NCI-H1417 (cell line): ENCODE measurements at regions not wholly inside any gene's neighbourhood (a gene's known extent, or its start where the extent isn't known, plus 50 kb on each side); places are given as distances from the start of the nearest gene placed in this dataset.

ENCODE experiments used
- DNase-seq, 3 experiments: peaks; one replicate each; lab custom pipeline; 2025; lab: John Stamatoyannopoulos, UW

DNA sequence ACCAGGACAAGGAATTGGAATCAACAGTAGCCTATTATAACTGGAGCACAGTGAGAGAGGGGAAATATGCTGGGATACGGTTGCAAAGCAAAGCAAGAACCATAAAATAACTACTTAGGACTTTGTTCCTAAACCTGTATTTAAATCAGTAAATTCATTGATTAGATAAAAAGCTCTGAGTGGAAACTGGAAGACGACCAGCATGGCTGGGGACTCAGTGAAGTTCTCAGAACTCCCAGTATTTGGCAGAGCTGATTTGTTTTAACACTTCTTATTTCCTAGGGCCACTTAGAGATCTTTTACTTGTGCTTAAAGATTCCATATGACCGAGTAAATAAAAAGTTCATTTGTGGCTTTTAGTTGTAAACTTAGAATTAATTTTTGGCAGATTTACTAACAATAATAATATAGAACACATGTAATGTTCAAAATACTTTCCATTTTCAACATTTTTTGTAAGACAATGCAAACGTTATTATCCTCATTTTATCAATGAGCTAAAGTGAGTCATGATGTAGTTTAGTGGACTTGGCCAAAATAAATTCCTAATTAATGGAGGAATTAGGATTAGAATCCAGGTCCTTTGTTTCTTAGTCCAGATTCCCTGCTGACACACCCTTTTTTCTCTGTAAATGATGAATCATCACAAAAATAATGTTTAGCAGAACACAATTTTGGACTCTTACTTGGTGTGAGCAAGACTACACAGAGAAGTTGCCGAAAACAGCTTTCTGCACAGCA is 392.9 kb downstream of the GJA1 start:
- no peak for DNase-seq

DNA sequence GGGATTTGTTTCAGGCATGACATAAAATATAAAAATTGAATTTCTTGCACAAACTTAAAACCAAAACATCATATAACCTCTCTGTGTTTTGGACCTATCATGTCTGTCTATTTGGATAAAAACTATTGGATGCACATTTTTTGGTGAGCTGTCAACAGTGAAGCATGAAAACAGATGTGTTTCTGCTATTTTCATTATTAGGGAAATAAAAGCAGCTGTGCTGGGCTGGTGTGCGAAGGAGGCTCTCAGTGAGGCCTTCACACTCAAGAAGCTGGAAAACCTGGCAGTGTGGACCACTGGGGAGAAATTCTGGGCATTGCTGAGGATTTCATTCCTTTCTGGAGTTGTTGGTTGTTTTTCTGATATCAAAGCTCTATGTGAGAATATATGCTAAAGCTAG is 395.3 kb downstream of the GJA1 start:
- no peak for DNase-seq

DNA sequence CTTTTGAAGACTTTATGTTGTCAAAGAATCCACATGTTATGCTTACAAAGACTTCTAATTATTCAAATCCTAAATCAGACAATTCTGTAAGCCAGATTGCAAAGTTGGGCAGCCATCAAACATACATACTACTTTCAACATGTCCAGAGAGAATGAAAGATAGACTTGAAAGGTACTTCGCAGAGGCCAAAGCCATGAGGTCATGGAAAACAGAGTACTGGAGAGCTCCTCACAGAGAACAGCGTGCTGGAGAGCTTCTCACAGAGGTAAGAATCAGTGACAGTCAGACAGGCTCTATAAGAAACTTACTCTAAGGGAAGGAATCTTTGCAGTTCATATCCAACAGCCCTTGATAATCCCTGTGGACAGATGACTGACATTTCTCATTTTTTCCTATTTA is 400.2 kb downstream of the GJA1 start:
- DNase-seq = no peak

DNA sequence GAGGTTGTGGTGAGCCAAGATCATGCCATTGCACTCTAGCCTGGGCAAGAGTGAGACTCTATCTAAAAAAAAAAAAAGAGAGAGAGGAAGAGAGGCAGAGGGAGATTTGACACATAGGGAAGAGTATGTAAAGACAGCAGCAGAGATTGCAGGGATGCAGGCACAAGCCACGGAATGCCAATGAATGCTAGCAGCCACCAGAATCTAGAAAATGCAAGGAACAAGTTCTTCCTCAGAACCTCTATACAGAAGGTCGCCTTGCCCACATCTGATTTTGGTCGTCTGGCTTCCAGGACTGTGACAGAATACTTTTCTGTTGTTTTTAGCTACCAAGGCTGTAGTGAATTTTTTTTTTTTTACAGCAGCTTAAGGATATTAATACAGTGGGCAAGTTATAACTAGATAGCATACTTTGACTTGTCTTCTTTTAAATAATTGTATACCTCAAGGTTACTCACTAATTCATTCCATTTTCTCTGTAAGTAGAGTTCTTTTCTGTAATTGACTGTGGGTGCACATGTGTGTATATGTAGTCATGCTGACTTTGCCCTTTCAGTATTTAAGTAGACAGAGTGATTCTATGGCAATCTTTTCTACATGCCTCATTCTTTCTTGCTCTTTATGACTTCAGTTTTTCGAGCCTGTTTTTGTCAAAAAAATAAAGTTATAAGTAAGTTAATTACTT is 402.2 kb downstream of the GJA1 start:
- no peak for DNase-seq

DNA sequence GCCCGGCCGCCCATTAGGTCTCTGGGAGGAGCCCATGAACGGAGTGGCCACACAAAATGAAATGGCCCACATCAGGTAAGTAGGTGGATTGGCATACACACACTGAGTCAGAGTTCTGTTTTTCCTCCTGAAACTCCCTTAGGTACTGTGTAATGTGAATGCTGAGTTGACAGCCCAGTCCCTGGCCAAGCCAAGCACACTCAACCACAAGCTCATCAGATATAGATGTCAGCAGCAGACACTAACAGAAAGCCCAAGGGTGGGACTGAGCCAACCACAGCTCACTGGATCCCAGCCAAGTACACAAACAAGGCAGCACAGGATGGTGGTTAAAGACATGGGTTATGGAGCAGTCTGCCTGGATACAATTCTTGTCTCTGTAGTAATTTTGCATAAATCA is 403.4 kb downstream of the GJA1 start:
- no peak for DNase-seq

DNA sequence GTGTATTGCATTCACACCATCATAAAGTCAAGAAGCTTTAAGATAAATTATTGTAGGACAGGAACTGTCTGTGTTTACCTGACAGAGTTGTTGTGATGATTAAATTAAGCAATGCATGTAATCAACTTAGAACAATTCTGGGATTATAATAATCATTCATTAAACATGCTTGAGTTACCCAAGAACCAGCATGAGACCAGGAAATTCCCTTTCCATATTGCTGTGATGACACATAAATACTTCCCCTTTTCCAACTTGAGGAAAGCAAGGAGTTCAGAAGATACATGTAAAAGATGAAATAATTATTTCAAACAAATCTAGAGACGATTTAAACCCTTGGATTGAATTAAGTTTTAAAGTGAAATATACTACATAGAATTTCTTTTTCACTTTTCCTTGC is 404.4 kb downstream of the GJA1 start:
- DNase-seq = no peak

DNA sequence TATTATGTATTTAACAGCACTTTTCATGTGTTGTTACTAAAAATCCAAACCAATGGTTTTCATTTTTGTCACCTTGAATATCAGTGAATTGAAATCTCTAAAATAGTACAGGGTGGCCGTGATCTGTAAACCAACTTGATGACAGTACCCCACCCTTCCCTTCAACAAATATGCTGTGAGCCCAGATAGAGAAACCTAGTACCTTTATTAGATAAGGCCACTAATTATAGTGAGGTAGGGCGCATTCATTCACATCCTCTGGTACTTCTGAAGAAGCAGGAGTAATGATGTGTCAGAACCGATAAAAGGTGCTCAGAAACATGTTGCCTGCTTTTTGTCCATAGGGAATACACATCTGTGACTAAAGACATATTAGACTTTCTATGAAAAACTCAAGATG is 409.5 kb downstream of the GJA1 start:
- no peak for DNase-seq

DNA sequence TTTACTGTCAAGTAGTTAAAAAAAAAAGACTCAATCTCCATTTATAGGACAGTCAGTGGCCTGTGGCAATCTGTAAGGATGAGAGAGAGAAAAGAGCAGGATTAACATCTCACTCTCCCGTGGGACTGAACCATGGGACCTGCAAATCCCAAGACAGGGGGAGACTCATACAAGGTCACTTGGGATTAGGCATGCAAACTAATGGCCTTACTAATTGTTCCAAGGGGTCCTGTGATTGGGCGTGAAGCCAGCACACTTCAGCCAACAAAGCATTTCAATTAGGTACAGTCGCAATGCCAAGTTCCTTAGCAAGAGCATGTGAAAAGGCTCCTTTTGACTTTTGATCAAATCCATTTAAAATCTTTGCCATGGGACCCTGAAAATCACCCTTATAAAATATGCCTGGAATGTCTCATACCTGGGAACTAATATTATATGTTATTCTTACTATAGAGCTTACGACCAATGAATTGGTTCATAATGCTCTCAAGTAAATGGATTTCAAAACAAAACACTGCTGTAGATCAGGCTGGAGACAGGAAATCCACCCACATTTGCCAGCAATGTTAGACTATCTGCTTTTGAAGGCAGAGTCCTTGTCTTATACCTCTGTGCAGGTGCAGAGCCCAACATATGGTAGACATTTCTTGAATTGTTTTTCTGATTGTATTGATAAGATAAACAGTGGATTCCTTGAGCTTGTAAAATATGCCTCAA is 412.5 kb downstream of the GJA1 start:
- peak in 1 of 3 experiments; percentile 8 for DNase-seq

DNA sequence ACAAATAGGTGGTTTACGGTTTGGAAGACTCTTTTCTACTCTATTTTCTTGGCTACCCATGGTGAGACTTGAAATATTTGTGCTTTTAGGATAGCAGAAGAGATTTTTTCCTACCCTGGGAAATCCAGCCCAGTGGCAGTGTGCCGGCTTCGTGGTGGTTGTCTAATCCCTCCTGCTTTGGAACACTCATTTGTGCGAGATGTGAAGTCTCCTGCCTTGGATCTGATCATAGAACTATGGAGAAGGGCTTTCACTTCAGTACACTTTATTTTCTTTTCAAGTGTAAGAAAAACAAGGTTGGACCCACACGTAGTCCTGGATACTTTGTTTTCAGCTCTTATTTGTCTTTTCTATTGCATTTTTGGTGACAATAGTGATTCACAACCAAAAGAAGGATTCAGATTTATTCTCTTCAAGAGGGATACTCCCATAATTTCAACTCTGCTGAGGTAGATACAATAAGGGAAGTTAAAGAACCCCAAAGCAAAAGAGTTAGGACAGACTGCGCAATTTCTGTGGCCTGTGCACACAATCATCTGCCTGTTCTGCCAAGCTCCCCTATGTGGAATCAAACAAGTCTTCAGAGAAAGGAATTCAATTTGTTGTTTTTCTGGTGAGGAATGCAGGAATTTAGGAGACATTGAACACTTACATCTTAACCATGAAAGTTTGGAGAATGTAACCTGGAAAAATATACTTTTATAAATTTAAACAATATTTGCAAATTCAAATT is 413.2 kb downstream of the GJA1 start:
- no peak for DNase-seq

DNA sequence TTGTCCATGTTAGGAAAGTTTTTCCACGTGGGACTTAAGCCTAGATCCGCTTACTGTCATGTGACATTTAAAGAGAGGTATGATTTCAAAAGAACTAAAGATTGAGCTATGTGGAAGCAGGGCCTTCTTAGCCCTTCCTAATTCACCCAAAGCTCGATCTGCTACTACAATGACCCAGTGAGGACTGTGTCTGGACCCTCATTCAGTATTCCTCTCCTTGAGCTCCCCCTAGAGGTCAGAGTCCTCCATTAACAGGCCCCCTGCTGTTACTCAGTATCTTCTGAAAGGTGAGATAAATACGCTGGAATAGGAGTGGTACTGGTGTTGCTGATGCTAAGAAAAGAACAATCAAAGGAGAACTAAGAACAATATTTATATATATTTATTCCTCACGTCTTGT is 414.0 kb downstream of the GJA1 start:
- peak in 2 of 3 experiments; percentile 33 to 48 for DNase-seq

DNA sequence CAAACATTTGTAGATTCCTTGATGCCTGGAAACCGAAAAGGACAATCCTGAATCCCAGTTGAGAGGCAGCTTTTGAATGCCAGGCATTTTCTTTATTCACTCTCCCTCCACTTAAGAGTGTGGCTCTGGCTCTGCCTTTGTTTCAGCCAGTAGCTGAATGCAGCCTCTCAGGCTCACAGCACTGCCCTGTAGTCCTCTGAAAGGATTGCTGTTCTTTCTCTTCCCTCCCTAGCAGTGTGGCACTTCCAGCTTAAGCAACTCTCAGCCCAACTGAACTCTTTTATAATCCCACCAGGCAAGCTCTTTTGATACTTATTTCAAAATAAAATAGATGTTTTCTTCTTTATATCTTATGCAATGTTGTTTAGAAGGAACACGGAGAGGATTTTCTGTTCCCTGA is 415.6 kb downstream of the GJA1 start:
- DNase-seq = peak in 1 of 3 experiments; percentile 21

DNA sequence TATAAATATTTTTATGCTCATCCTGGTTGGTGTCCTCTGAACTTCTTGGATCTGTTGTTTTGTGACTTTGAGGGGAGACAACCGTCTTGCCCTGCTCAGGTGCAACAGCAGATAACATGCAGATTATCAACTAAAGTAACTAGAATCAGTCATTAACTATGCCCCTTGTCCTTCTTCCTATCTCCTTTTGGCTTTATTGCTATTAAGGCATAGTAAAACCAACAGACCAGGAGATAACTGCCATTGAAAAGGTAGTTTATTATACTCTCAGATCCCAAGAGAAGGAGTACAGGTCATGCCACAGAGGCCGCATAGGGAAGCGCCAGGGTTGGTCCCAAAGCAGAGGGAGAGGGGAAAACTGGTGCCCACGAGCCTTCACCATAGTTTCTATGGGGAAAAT is 418.2 kb downstream of the GJA1 start:
- no peak for DNase-seq

DNA sequence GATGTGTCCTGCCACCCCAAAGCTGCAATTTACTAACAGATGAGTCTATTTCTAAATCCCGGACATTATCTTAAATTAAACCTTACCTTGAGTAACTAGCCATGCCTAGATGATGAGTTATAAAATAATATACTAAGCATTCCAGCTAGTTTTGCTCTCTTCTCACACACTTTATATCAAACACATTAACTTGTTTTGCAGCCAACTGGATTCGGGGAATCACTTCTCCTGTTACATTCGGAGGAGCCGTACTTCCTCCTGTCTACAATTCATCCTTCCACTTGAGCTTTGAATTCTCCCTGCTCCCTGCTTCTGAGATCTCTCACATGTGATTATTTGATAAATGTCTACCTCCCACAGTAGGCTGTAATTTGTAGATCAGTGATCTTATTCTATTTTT is 420.1 kb downstream of the GJA1 start:
- DNase-seq = no peak

DNA sequence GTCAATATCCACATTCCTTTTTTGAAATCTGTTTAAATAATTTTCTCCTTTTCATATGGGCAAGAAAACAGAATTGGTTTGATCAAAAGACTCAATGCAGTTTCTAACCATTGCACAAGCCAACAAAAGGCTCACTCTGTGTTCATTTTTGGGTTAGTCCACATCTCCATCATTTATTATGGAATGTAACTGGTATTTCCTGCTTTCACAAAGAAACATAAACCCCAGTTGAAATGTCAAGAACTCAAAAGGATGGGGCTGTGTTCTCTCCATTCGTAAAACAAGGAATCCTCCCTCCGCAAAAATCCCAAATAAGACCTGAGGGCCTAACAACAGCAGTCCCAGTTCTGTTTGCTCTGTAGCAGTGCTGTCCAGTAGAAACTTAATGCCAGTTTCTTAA is 420.9 kb downstream of the GJA1 start:
- DNase-seq = no peak

DNA sequence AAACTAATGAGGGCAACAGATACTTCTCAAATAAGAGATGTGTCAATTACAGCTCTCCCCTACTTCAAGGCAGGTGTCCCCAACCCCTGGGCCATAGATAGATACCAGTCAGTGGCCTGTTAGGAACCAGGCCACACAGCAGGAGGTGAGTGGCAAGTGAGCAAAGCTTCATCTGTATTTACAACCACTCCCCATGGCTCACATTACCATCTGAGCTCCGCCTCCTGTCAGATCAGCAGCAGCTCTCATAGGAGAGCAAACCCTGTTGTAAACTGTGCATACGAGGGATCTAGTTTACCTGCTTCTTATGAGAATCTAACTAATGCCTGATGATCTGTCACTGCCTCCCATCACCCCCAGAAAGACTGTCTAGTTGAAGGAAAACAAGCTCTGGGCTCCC is 422.1 kb downstream of the GJA1 start:
- DNase-seq = no peak

DNA sequence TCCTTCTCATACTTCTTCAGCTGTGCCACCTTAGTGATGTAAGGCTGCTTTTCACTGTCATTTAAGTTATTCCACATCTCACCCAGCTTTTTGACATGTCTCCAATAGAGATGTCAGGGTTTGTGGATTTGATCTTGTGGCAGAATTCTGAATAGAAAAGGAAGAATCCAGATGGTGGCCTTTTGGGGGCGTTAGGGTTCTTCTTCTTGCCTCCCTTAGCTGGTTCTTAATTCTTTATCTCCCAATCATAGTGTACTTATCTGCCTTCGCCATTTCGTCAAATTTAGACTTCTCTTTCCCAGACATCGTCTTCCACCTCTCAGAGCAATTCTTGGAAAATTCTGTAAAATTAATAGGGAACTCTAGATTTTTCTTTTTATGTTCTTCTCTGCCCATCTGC is 422.9 kb downstream of the GJA1 start:
- DNase-seq = no peak

DNA sequence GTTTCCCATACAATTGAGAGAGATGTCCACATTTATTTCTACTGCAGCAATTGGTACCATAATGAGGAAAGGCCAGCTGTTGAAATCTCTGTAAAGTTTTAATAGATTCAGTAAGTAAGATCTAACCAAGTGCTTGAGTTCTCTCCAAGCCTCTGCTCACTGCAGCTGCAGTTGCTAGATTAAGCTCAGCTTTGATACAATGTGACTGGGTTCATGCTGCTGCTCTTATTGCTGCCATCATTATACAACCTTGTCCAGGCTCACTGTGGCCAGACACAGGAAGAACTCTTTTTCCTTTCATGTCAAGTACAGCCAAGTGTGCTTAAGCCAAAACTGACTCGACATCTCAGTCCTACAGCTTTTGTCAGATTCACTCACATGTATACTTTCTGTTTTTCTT is 423.5 kb downstream of the GJA1 start:
- peak in 1 of 3 experiments; percentile 27 for DNase-seq

DNA sequence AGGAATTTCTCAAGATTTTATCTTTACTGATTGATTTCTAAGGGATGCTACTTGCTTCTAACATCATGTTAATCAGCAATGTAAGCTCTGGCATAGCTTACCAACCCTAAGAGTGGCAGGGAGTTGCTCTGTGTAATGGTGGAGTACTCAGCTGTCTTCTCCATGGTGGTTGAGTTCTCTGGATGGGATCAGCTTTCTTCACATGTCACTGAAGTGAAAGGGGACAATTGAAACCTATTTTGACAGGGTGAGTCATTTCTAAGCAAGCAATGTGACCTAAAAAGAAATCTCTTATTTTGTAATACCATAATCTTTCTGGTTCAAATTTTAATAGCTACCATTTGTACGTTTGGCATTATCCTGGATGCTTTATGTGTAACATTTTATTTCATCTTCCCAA is 430.4 kb downstream of the GJA1 start:
- DNase-seq = no peak

DNA sequence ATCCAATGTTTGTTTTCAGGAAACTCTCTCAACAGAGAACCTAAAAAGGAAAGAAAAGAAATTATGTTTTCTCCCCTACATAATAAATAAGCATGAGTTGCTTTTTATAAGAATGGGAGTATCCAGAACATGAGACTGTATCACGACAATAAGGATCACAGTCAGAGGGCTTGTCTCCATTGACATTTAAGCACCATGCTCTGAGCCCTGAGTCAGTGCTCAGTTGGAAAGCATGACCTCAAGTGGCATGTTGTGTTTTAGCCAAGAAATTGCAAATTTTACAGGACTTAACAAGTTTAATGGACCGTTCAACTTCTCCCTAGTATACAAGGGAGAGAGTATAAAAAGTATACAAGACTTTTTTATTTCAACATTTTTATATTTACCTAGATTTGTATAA is 431.6 kb downstream of the GJA1 start:
- DNase-seq = peak in 1 of 3 experiments; percentile 4

DNA sequence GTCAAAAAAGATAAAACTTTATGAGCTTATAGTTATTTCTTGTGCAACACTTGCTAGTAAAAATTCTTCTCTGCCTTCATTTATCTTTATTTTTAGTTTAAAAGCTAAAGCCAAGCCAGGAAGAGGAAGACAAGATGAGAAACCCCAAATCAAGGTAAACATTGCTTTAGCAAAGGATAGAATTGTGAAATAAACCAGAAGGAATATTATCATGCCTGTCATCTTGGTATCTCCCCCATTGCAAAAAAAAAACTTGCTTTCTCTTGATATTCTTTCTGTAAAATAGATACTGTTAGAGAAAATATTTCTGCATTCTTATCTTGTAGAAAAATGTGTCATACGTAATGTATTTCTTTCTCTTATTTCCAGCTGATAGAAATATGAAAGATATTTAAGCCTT is 432.8 kb downstream of the GJA1 start:
- DNase-seq = no peak

DNA sequence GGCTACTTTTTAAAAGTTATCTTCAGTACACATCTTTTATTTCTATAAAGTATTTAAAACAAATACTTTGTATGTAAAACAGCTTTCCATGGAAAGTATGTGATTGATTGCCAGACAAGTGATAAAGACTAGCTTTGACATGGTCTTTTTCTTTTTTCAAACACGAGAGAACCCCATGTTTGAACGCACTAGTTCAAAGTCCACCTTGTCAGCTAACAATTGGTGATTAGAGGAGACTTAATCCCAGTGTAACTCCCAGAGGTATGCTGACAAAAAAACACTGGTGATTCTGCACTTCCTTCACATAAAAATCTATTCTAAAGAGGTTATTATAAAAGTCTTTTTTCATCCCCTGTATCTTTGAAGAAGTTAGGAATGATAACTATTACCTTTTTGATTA is 438.1 kb downstream of the GJA1 start:
- no peak for DNase-seq

DNA sequence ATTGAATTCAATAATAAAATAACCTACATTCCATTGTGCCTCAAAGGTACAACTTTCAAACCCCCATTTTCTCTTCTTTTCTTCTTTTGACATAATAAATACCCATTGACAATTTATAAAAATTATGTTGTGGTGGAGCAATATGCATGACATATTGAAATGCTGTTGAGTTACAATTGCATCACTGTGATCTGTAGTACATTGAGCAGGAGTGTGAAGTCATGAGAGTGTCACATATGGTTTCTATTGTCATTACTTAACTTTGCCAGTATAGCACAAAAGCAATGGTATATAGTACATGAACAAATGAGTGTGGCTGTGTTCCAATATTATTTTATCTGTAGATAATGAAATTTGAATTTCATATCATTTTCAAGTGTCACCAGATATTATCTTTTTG is 441.3 kb downstream of the GJA1 start:
- DNase-seq = no peak

DNA sequence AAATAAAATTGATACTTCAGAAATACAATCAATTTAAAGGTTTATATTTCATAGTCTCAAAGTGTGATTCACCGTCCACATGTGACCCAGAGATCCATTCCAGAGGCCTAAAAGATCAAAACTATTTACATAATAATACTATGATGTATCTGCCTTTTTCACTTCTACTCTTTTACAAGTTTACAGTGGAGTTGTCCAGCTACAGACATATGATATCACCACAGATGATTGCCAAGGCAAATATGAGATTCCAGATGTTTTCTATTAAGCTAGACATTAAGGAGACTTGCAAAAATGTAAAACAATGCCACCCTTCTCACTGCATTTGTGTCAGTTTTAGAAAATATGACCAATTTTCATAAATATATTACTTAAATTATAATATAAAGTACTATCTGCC is 443.7 kb downstream of the GJA1 start:
- no peak for DNase-seq
